ENCODE measurements at regions not wholly inside any gene's neighbourhood (a gene's known extent, or its start where the extent isn't known, plus 50 kb on each side); places are given as distances from the start of the nearest gene placed in this dataset.

DNA sequence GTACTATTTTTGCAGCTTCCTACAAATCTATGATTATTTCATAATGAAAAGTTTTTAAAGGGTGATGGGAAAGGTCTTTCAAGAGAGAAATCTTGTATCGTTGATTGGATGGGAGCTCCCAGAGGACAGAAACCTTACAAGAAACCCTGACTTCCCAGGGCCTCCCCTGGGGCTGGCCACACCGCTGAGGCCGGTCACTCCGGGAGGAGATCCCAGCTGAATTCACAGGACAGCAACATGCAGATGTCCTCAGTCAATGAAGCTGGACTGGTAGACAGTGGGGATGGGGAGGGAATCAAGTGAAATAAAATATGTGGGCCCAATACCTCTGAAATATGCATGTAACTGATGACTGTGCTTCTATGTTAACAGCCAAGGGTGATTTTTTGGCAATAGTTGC, 135.6 kb downstream of the TFCP2L1 start:
- no peaks in the 10 kb centered on the region for H3K27me3 ChIP-seq
- peaks cover 0 to 8% (median 0%) of the 10 kb centered on the region in 4 donors for H3K4me1 ChIP-seq
- no peak for DNase-seq
- H3K36me3 ChIP-seq, result no peaks in the 10 kb centered on the region
- H3K4me3 ChIP-seq, result no peak overlapping the region
- TF ChIP-seq, protein P1, sequence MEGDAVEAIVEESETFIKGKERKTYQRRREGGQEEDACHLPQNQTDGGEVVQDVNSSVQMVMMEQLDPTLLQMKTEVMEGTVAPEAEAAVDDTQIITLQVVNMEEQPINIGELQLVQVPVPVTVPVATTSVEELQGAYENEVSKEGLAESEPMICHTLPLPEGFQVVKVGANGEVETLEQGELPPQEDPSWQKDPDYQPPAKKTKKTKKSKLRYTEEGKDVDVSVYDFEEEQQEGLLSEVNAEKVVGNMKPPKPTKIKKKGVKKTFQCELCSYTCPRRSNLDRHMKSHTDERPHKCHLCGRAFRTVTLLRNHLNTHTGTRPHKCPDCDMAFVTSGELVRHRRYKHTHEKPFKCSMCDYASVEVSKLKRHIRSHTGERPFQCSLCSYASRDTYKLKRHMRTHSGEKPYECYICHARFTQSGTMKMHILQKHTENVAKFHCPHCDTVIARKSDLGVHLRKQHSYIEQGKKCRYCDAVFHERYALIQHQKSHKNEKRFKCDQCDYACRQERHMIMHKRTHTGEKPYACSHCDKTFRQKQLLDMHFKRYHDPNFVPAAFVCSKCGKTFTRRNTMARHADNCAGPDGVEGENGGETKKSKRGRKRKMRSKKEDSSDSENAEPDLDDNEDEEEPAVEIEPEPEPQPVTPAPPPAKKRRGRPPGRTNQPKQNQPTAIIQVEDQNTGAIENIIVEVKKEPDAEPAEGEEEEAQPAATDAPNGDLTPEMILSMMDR (IDR thresholded peaks at IDR 0.05), result no peak
- TF ChIP-seq POLR2A (IDR thresholded peaks at IDR 0.05), result no peak
- no peaks in the 10 kb centered on the region for H3K9me3 ChIP-seq
- no peak overlapping the region for H3K27ac ChIP-seq

- peaks cover 0 to 8% (median 0%) of the 10 kb centered on the region in 4 donors for H3K4me1 ChIP-seq
- no peaks in the 10 kb centered on the region for H3K27me3 ChIP-seq
- TF ChIP-seq, protein P1 (IDR thresholded peaks at IDR 0.05), result no peak
- no peak for TF ChIP-seq POLR2A (IDR thresholded peaks at IDR 0.05)
Measured at GRCh38 chr2:121150126-121150525, 134.9 kb downstream of the TFCP2L1 start.

GRCh38 chr2:121150713-121151112, 134.3 kb downstream of the TFCP2L1 start:
- no peak for DNase-seq
- Histone ChIP-seq H3K27me3 (no peaks in the 10 kb centered on the region), H3K4me3 (no peak overlapping the region), H3K36me3 (no peaks in the 10 kb centered on the region), H3K9me3 (no peaks in the 10 kb centered on the region), H3K4me1 (peaks cover 0 to 8% (median 0%) of the 10 kb centered on the region in 4 donors), H3K27ac (no peak overlapping the region)
- TF ChIP-seq POLR2A (IDR thresholded peaks at IDR 0.05), result no peak
- TF ChIP-seq, protein P1 (IDR thresholded peaks at IDR 0.05), result no peak

More at GRCh38 chr2:121150126-121150525, 134.9 kb downstream of the TFCP2L1 start:
- DNase-seq, result no peak
- Histone ChIP-seq H3K27ac (no peak overlapping the region), H3K9me3 (no peaks in the 10 kb centered on the region), H3K4me3 (no peak overlapping the region), H3K36me3 (no peaks in the 10 kb centered on the region)

- peaks cover 0 to 2% (median 0%) of the 10 kb centered on the region in 4 donors for H3K9me3 ChIP-seq
Measured at GRCh38 chr2:121151311-121152109, 133.5 kb downstream of the TFCP2L1 start.

DNA sequence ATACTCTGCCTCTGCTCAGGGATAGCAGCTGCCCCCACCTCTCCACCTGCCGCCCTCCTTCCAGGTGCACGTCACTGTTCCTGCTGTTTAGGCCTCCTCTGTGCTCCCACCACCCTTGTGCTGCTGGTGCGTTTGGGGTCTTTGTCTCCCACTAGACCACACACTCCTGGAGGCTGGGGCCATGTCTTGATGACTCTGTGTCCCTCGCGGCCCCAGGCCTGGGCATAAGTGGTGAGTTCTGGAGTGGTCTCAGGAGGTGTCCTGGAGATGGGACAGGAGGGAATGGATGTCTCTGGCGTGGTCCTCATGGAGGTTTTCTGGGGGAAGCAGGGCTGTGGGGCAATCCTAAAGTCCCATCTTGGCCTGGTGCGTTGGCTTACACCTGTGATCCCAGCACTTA, 132.1 kb downstream of the TFCP2L1 start:
- Histone ChIP-seq H3K27me3 (no peaks in the 10 kb centered on the region), H3K4me1 (peaks cover 0 to 8% (median 0%) of the 10 kb centered on the region in 4 donors), H3K4me3 (no peak overlapping the region), H3K9me3 (peaks cover 0 to 10% (median 5%) of the 10 kb centered on the region in 4 donors), H3K27ac (no peak overlapping the region), H3K36me3 (no peaks in the 10 kb centered on the region)
- TF ChIP-seq, protein P1 (IDR thresholded peaks at IDR 0.05), result no peak
- no peak for TF ChIP-seq POLR2A (IDR thresholded peaks at IDR 0.05)
- no peak for DNase-seq

More at GRCh38 chr2:121151311-121152109, 133.5 kb downstream of the TFCP2L1 start:
- H3K4me3 ChIP-seq, result no peak overlapping the region
- no peaks in the 10 kb centered on the region for H3K36me3 ChIP-seq
- no peaks in the 10 kb centered on the region for H3K27me3 ChIP-seq
- peaks cover 0 to 8% (median 0%) of the 10 kb centered on the region in 4 donors for H3K4me1 ChIP-seq
- peak overlapping the region in 1 of 4 donors; percentile 45 for H3K27ac ChIP-seq
- TF ChIP-seq POLR2A (IDR thresholded peaks at IDR 0.05), result no peak
- TF ChIP-seq, protein P1 (IDR thresholded peaks at IDR 0.05), result no peak
- peak in 2 of 3 donors; percentile 70 to 79 for DNase-seq
